Caco-2 (cell line): ENCODE measurements at regions not wholly inside any gene's neighbourhood (a gene's known extent, or its start where the extent isn't known, plus 50 kb on each side); places are given as distances from the start of the nearest gene placed in this dataset.

ENCODE experiments used
- BruUV-seq: library from RNA; stranded (reverse); fragments of 400-500 nt; replicated peaks from 2 replicates; lab custom pipeline; 2021; lab: Mats Ljungman, UMichigan
- CTCF ChIA-PET: fragments of 300-600 bp; sonication (Branson Sonifier 250); formaldehyde crosslinking; loops from one replicate; lab custom pipeline; 2022; ENCODE audit warnings: antibody characterized with exemption; lab: Charles Lee
- POLR2A ChIA-PET: fragments of 300-600 bp; sonication (Branson Sonifier 250); formaldehyde crosslinking; loops from one replicate; lab custom pipeline; 2022; ENCODE audit warnings: antibody characterized with exemption; lab: Charles Lee
- DNase-seq, 2 experiments: peaks; one replicate each; pipeline versions ENCODE4 v3.0.0 to v3.0.0-alpha.2; 2020 to 2022
- H3K27me3 ChIP-seq: replicated peaks from 2 replicates; pipeline ENCODE4 v1.6.0; 2011; ENCODE audit warnings: low read length; ENCODE audit not compliant: control insufficient read depth, insufficient read depth
- H3K36me3 ChIP-seq: 2 replicates; pipeline ENCODE4 v1.5.1; 2011; ENCODE audit warnings: low read length; ENCODE audit not compliant: control insufficient read depth, insufficient read depth
- H3K4me1 ChIP-seq: fragments of 250-450 bp; sonication (Bioruptor Pico); 2 replicates; pipeline ENCODE4 v1.5.1; 2020; ENCODE audit warnings: mild to moderate bottlenecking
- H3K4me3 ChIP-seq: 2 replicates; pipeline ENCODE4 v1.5.1; 2011; ENCODE audit warnings: low read depth, mild to moderate bottlenecking, control low read depth, low read length
- H3K9me3 ChIP-seq: fragments of 250-450 bp; sonication (Bioruptor Pico); 2 replicates; pipeline ENCODE4 v1.5.1; 2020; ENCODE audit warnings: mild to moderate bottlenecking, moderate library complexity
- H3K27ac Mint-ChIP-seq: one replicate; pipeline ENCODE4 v1.8.0; 2022; ENCODE audit warnings: mixed read lengths; ENCODE audit not compliant: unreplicated experiment
- H3K27me3 Mint-ChIP-seq: one replicate; pipeline ENCODE4 v1.8.0; 2022; ENCODE audit warnings: mixed read lengths; ENCODE audit not compliant: insufficient read depth, unreplicated experiment
- H3K36me3 Mint-ChIP-seq: one replicate; pipeline ENCODE4 v1.8.0; 2022; ENCODE audit warnings: mild to moderate bottlenecking, mixed read lengths; ENCODE audit not compliant: insufficient read depth, unreplicated experiment
- H3K4me1 Mint-ChIP-seq: one replicate; pipeline ENCODE4 v1.8.0; 2022; ENCODE audit warnings: low read depth, mixed read lengths; ENCODE audit not compliant: unreplicated experiment
- H3K4me3 Mint-ChIP-seq: one replicate; pipeline ENCODE4 v1.8.0; 2022; ENCODE audit warnings: mild to moderate bottlenecking, moderate library complexity, mixed read lengths; ENCODE audit not compliant: unreplicated experiment
- H3K9me3 Mint-ChIP-seq: one replicate; pipeline ENCODE4 v1.8.0; 2022; ENCODE audit warnings: mixed read lengths; ENCODE audit not compliant: unreplicated experiment
- CTCF ChIP-seq, 2 experiments: fragments of 200-600 bp in 1 of 2; IDR thresholded peaks; 1 replicate in 1 of 2; 2 replicates in 1 of 2; pipeline versions ENCODE4 v1.5.1 to v1.8.0; 2011 to 2022; ENCODE audit warnings: antibody characterized with exemption in 1 of 2, control low read depth in 1 of 2, inconsistent platforms in 1 of 2, low read depth in 1 of 2, low read length in 1 of 2, mild to moderate bottlenecking in 1 of 2, moderate library complexity in 1 of 2; ENCODE audit not compliant: insufficient read depth in 1 of 2, severe bottlenecking in 1 of 2, unreplicated experiment in 1 of 2
- intact Hi-C: fragments of 100-400 bp; cut with micrococcal nuclease; formaldehyde crosslinking; loops from one replicate; pipeline ENCODE4 v1.10.0; 2022; ENCODE audit not compliant: unreplicated experiment

GRCh38 chr4:164614329-164614728, 139.6 kb upstream of the SMIM31 start:
- Histone ChIP-seq H3K36me3 (no peaks in the 10 kb centered on the region), H3K9me3 (no peaks in the 10 kb centered on the region), H3K27me3 (no peaks in the 10 kb centered on the region; the same call in 1 of the 2 replicates), H3K4me1 (no peaks in the 10 kb centered on the region), H3K4me3 (no peak overlapping the region)
- no TSS peak for BruUV-seq
- ChIA-PET CTCF (no interaction called here), POLR2A (no interaction called here)
- no peaks in the 10 kb centered on the region for H3K36me3 Mint-ChIP-seq
- no peak for TF ChIP-seq CTCF (IDR thresholded peaks at IDR 0.05; ENCODE audit: insufficient read depth in 1 of 2, low read depth in 1 of 2, low read length in 1 of 2, severe bottlenecking in 1 of 2, unreplicated experiment in 1 of 2)
- H3K4me1 Mint-ChIP-seq, result no peaks in the 10 kb centered on the region
- H3K27ac Mint-ChIP-seq, result no peak overlapping the region
- no peaks in the 10 kb centered on the region for H3K9me3 Mint-ChIP-seq
- no peaks in the 10 kb centered on the region for H3K27me3 Mint-ChIP-seq
- no peak for DNase-seq
- intact Hi-C loops, result no loop called here
- no peak overlapping the region for H3K4me3 Mint-ChIP-seq

- BruUV-seq, result no TSS peak
- no peaks in the 10 kb centered on the region for H3K4me1 Mint-ChIP-seq
- Histone ChIP-seq H3K27me3 (no peaks in the 10 kb centered on the region; the same call in 1 of the 2 replicates), H3K4me1 (no peaks in the 10 kb centered on the region), H3K36me3 (no peaks in the 10 kb centered on the region), H3K9me3 (no peaks in the 10 kb centered on the region), H3K4me3 (no peak overlapping the region)
- intact Hi-C loops, result no loop called here
- H3K27me3 Mint-ChIP-seq, result no peaks in the 10 kb centered on the region
- no peaks in the 10 kb centered on the region for H3K36me3 Mint-ChIP-seq
- no peaks in the 10 kb centered on the region for H3K9me3 Mint-ChIP-seq
- ChIA-PET POLR2A (no interaction called here), CTCF (no interaction called here)
- H3K4me3 Mint-ChIP-seq, result no peak overlapping the region
- no peak for TF ChIP-seq CTCF (IDR thresholded peaks at IDR 0.05; ENCODE audit: insufficient read depth in 1 of 2, low read depth in 1 of 2, low read length in 1 of 2, severe bottlenecking in 1 of 2, unreplicated experiment in 1 of 2)
- H3K27ac Mint-ChIP-seq, result no peak overlapping the region
- no peak for DNase-seq
Observed at GRCh38 chr4:164614999-164615398, 138.9 kb upstream of the SMIM31 start.

- DNase-seq, result no peak
- no peaks in the 10 kb centered on the region; the same call in 1 of the 2 replicates for H3K27me3 ChIP-seq
- no peaks in the 10 kb centered on the region for H3K9me3 ChIP-seq
- H3K36me3 Mint-ChIP-seq, result no peaks in the 10 kb centered on the region
- no peak overlapping the region for H3K4me3 Mint-ChIP-seq
- CTCF ChIA-PET, result no interaction called here
- no peak for TF ChIP-seq CTCF (IDR thresholded peaks at IDR 0.05; ENCODE audit: insufficient read depth in 1 of 2, low read depth in 1 of 2, low read length in 1 of 2, severe bottlenecking in 1 of 2, unreplicated experiment in 1 of 2)
- intact Hi-C loops, result no loop called here
- no peaks in the 10 kb centered on the region for H3K4me1 ChIP-seq
- H3K36me3 ChIP-seq, result no peaks in the 10 kb centered on the region
- H3K4me1 Mint-ChIP-seq, result no peaks in the 10 kb centered on the region
- no peak overlapping the region for H3K27ac Mint-ChIP-seq
- no peaks in the 10 kb centered on the region for H3K9me3 Mint-ChIP-seq
- no peaks in the 10 kb centered on the region for H3K27me3 Mint-ChIP-seq
- no peak overlapping the region for H3K4me3 ChIP-seq
- POLR2A ChIA-PET, result no interaction called here
- BruUV-seq, result no TSS peak
Observed at GRCh38 chr4:164615964-164616363, 138.0 kb upstream of the SMIM31 start.
